ENCODE measurements at regions not wholly inside any gene's neighbourhood (a gene's known extent, or its start where the extent isn't known, plus 50 kb on each side); places are given as distances from the start of the nearest gene placed in this dataset.

- H3K27me3 ChIP-seq (ENCODE audit: control insufficient read depth in 2 of 2, insufficient read depth in 2 of 2, low read length in 2 of 2): no peaks in the 10 kb centered on the region
- no peaks in the 10 kb centered on the region for H4K20me1 ChIP-seq (replicated peaks; ENCODE audit: control insufficient read depth, extremely low read depth, insufficient read depth, low read length)
- H3K36me3 ChIP-seq (ENCODE audit: control insufficient read depth in 2 of 2, extremely low read depth in 1 of 2, insufficient read depth in 2 of 2, low read length in 2 of 2): no peaks in the 10 kb centered on the region
- FAIRE-seq (no peak), DNase-seq (ENCODE audit: low read depth, low spot score) (no peak)
- no peaks in the 10 kb centered on the region for H3K4me1 ChIP-seq (ENCODE audit: control insufficient read depth, extremely low read depth, insufficient read depth, low read length)
- H3K79me2 ChIP-seq (ENCODE audit: control insufficient read depth, insufficient read depth, low read length): no peaks in the 10 kb centered on the region
- no peaks in the 10 kb centered on the region for H3K9me3 ChIP-seq (replicated peaks; ENCODE audit: control insufficient read depth, insufficient read depth, low read length)
- ChIA-PET POLR2A (no interaction called here), CTCF (no interaction called here)
- intact Hi-C loops (cut with micrococcal nuclease): no loop called here
- no peak for TF ChIP-seq POLR2AphosphoS5 (IDR thresholded peaks at IDR 0.05; ENCODE audit: insufficient read depth, low read depth, low read length)
- TF ChIP-seq POLR2A (IDR thresholded peaks at IDR 0.05; ENCODE audit: low read depth, low read length): no peak
- TF ChIP-seq MYC (IDR thresholded peaks at IDR 0.05; ENCODE audit: low read depth, low read length): no peak
- TF ChIP-seq JUN (IDR thresholded peaks at IDR 0.05; ENCODE audit: borderline replicate concordance, insufficient read depth, insufficient read length, low read depth): no peak
- no peak for TF ChIP-seq MAX (IDR thresholded peaks at IDR 0.05; ENCODE audit: insufficient read depth, insufficient read length)
- TF ChIP-seq GATA2 (IDR thresholded peaks at IDR 0.05; ENCODE audit: insufficient read depth, insufficient read length, low read depth, low read length): no peak
- no peak for TF ChIP-seq FOS (IDR thresholded peaks at IDR 0.05; ENCODE audit: borderline replicate concordance, insufficient read depth, low read length)
- TF ChIP-seq CTCF (IDR thresholded peaks at IDR 0.05; ENCODE audit: extremely low read depth in 1 of 2, insufficient read depth in 1 of 2, low read depth in 1 of 2, low read length in 2 of 2): no peak
- no peak for TF ChIP-seq EZH2 (IDR thresholded peaks at IDR 0.05; ENCODE audit: borderline replicate concordance, low read depth, low read length, severe bottlenecking)
- H3K4me2 ChIP-seq (ENCODE audit: insufficient read depth, low read length): no peak overlapping the region
- no peak overlapping the region for H3K27ac ChIP-seq (ENCODE audit: insufficient read depth, low read depth, low read length)
- H3K4me3 ChIP-seq (replicated peaks in 1 of 3; ENCODE audit: insufficient read depth in 1 of 3, low read depth in 1 of 3, low read length in 3 of 3): no peak overlapping the region
- H3K9ac ChIP-seq (replicated peaks; ENCODE audit: extremely low read depth, insufficient read depth, low read length): no peak overlapping the region
- dilution Hi-C loops (cut with MboI; ENCODE audit: extremely low pct_ligation_motif_present, low sequenced_read_pairs): no loop called here
- no peak overlapping the region for H2AFZ ChIP-seq (ENCODE audit: low read depth, low read length)
- no peaks in the 10 kb centered on the region for H3K9me1 ChIP-seq (replicated peaks; ENCODE audit: control insufficient read depth, extremely low read depth, insufficient read depth, low read length)
- BruUV-seq (replicated peaks): no TSS peak
Measured at GRCh38 chr14:25828562-25828961, 769.3 kb downstream of the NOVA1 start.
